NOMO-1 treated with dmso at 0.1 percent for 144 hours (cell line): ENCODE measurements at regions not wholly inside any gene's neighbourhood (a gene's known extent, or its start where the extent isn't known, plus 50 kb on each side); places are given as distances from the start of the nearest gene placed in this dataset.

Experiments
- DNase-seq: peaks from one replicate; lab custom pipeline; 2025; ENCODE audit not compliant: unreplicated experiment; lab: John Stamatoyannopoulos, UW

GRCh38 chr15:46386356-46386755 is 751.5 kb downstream of the SQOR start:
- DNase-seq = no peak

- no peak for DNase-seq
Measured at GRCh38 chr15:46389739-46390138, 754.9 kb downstream of the SQOR start.

- DNase-seq = no peak
Measured at GRCh38 chr15:46394463-46394862, 759.6 kb downstream of the SQOR start.

- no peak for DNase-seq
Measured at GRCh38 chr15:46408312-46408711, 773.5 kb downstream of the SQOR start.

- no peak for DNase-seq
Measured at GRCh38 chr15:46409841-46410301, 775.0 kb downstream of the SQOR start.

GRCh38 chr15:46410705-46411104 is 775.9 kb downstream of the SQOR start:
- DNase-seq = no peak

- DNase-seq = no peak
Measured at GRCh38 chr15:46411900-46412299, 777.1 kb downstream of the SQOR start.

GRCh38 chr15:46413799-46414198 is 779.0 kb downstream of the SQOR start:
- DNase-seq = no peak

GRCh38 chr15:46416544-46416943 is 781.7 kb downstream of the SQOR start:
- no peak for DNase-seq

GRCh38 chr15:46420990-46421389 is 786.2 kb downstream of the SQOR start:
- no peak for DNase-seq

GRCh38 chr15:46441294-46442062 is 806.6 kb downstream of the SQOR start:
- DNase-seq = no peak

- no peak for DNase-seq
Measured at GRCh38 chr15:46442184-46442583, 807.4 kb downstream of the SQOR start.

- no peak for DNase-seq
Measured at GRCh38 chr15:46442901-46443590, 808.2 kb downstream of the SQOR start.

- DNase-seq = no peak
Measured at GRCh38 chr15:46450112-46450809, 815.4 kb downstream of the SQOR start.

- DNase-seq = no peak
Measured at GRCh38 chr15:46450810-46451182, 816.0 kb downstream of the SQOR start.

- DNase-seq = no peak
Measured at GRCh38 chr15:46452297-46452820, 817.5 kb downstream of the SQOR start.

GRCh38 chr15:46456456-46456855 is 821.6 kb downstream of the SQOR start:
- no peak for DNase-seq

- no peak for DNase-seq
Measured at GRCh38 chr15:46460431-46461094, 825.7 kb downstream of the SQOR start.

GRCh38 chr15:46461416-46461815 is 826.6 kb downstream of the SQOR start:
- no peak for DNase-seq

- no peak for DNase-seq
Measured at GRCh38 chr15:46467041-46467440, 832.2 kb downstream of the SQOR start.

- no peak for DNase-seq
Measured at GRCh38 chr15:46471096-46471495, 836.3 kb downstream of the SQOR start.
